HepG2 (cell line): ENCODE measurements at regions not wholly inside any gene's neighbourhood (a gene's known extent, or its start where the extent isn't known, plus 50 kb on each side); places are given as distances from the start of the nearest gene placed in this dataset.
A peak's percentile ranks its signal among the peaks of the same experiment; 100 is the strongest.

ENCODE experiments used
- ATAC-seq: fragments of 200-7000 bp; cut with Tn5 transposase; 3 replicates; pipeline ENCODE4 v1.9.1; 2020; ENCODE audit warnings: mild to moderate bottlenecking, moderate library complexity
- BruUV-seq: library from RNA; stranded (reverse); fragments of 400-500 nt; replicated peaks from 2 replicates; lab custom pipeline; 2021; lab: Mats Ljungman, UMichigan
- CTCF ChIA-PET: fragments of 300-600 bp; formaldehyde crosslinking; extraction: SDS; loops from one replicate; lab custom pipeline; 2021; ENCODE audit warnings: low total read pairs, inconsistent platforms, low intra/inter-chr PET ratio; lab: Yijun Ruan, JAX
- POLR2A ChIA-PET: fragments of 350-600 bp; sonication (Branson Sonifier 250); formaldehyde crosslinking; loops from one replicate; lab custom pipeline; 2020; ENCODE audit warnings: antibody characterized with exemption, inconsistent platforms; lab: Yijun Ruan, JAX
- DNase-seq: peaks from one replicate; pipeline ENCODE4 v3.0.0-alpha.2; 2015; ENCODE audit warnings: low spot score
- FAIRE-seq: peaks from 3 replicates; lab custom pipeline; 2011; peaks lifted over from hg19 to GRCh38; lab: Jason Lieb, UNC
- H2AFZ ChIP-seq: one replicate; pipeline ENCODE4 v1.6.1; 2011; ENCODE audit warnings: low read length, inconsistent platforms
- H3K27ac ChIP-seq: fragments of 300-600 bp; 3 replicates; pipeline ENCODE4 v1.8.0; 2011; ENCODE audit warnings: mixed run types, mild to moderate bottlenecking, mixed read lengths, low read length, inconsistent platforms; ENCODE audit not compliant: insufficient read depth; ENCODE audit errors: extremely low read length
- H3K27me3 ChIP-seq, 2 experiments: fragments of 200-600 bp in 1 of 2; 2 replicates in 1 of 2; 3 replicates in 1 of 2; pipeline versions ENCODE4 v1.6.0 to v1.8.0; 2011; ENCODE audit warnings: low read length in 2 of 2, mild to moderate bottlenecking in 2 of 2, moderate library complexity in 2 of 2, inconsistent platforms in 1 of 2; ENCODE audit not compliant: insufficient read depth in 2 of 2, control insufficient read depth in 1 of 2
- H3K36me3 ChIP-seq, 2 experiments: fragments of 200-600 bp in 1 of 2; replicated peaks in 1 of 2; 2 replicates in 1 of 2; 3 replicates in 1 of 2; pipeline versions ENCODE4 v1.5.1 to v1.8.0; 2011; ENCODE audit warnings: low read length in 2 of 2, inconsistent platforms in 1 of 2; ENCODE audit not compliant: insufficient read depth in 2 of 2, control insufficient read depth in 1 of 2
- H3K4me1 ChIP-seq: 2 replicates; pipeline ENCODE4 v1.5.1; 2012; ENCODE audit warnings: low read length, inconsistent platforms; ENCODE audit not compliant: insufficient read depth
- H3K4me2 ChIP-seq: 2 replicates; pipeline ENCODE4 v1.6.0; 2011; ENCODE audit warnings: low read depth, low read length, inconsistent platforms
- H3K4me3 ChIP-seq, 3 experiments: fragments of 200-600 bp in 1 of 3; sonication (generic), shearing (Covaris generic) in 1 of 3; replicated peaks in 1 of 3; 2 replicates each; pipeline ENCODE4 v1.5.1; 2011 to 2016; ENCODE audit warnings: low read length in 3 of 3, inconsistent platforms in 2 of 3, low read depth in 2 of 3, mild to moderate bottlenecking in 2 of 3, control low read depth in 1 of 3, mixed read lengths in 1 of 3; ENCODE audit not compliant: insufficient read depth in 1 of 3
- H3K79me2 ChIP-seq: one replicate; pipeline ENCODE4 v1.6.1; 2011; ENCODE audit warnings: low read length, inconsistent platforms; ENCODE audit not compliant: insufficient read depth
- H3K9ac ChIP-seq: 2 replicates; pipeline ENCODE4 v1.6.0; 2011; ENCODE audit warnings: mild to moderate bottlenecking, low read depth, low read length, inconsistent platforms; ENCODE audit not compliant: insufficient read depth
- H3K9me3 ChIP-seq: 2 replicates; pipeline ENCODE4 v1.5.1; 2012; ENCODE audit warnings: mild to moderate bottlenecking, low read length
- H4K20me1 ChIP-seq: 2 replicates; pipeline ENCODE4 v1.6.0; 2011; ENCODE audit warnings: inconsistent platforms, mild to moderate bottlenecking, low read length, moderate library complexity; ENCODE audit not compliant: insufficient read depth
- CBX1 ChIP-seq: IDR thresholded peaks from one replicate; pipeline ENCODE4 v1.6.1; 2016; ENCODE audit warnings: antibody characterized with exemption, low read depth
- CTCF ChIP-seq: sonication (generic); formaldehyde crosslinking; IDR thresholded peaks from 2 replicates; pipeline ENCODE4 v1.5.0; 2020; ENCODE audit warnings: mild to moderate bottlenecking, missing genetic modification reagents, moderate library complexity
- GTF2F1 ChIP-seq: fragments of 150-350 bp; IDR thresholded peaks from 2 replicates; pipeline ENCODE4 v1.6.1; 2014; ENCODE audit warnings: low read length
- KLF9 ChIP-seq: IDR thresholded peaks from 2 replicates; pipeline ENCODE4 v1.6.1; 2016; ENCODE audit warnings: low read depth
- KMT2A ChIP-seq: sonication (generic); formaldehyde crosslinking; IDR thresholded peaks from 2 replicates; pipeline ENCODE4 v1.4.0; 2020; ENCODE audit warnings: missing genetic modification reagents
- NFRKB ChIP-seq: fragments of 450-650 bp; IDR thresholded peaks from 2 replicates; pipeline ENCODE4 v1.6.1; 2017
- RAD21 ChIP-seq: fragments of 450-650 bp; formaldehyde crosslinking; IDR thresholded peaks from 2 replicates; pipeline ENCODE4 v1.5.0; 2020; ENCODE audit warnings: mild to moderate bottlenecking
- SMC3 ChIP-seq: IDR thresholded peaks from 2 replicates; pipeline ENCODE4 v1.6.1; 2011; ENCODE audit warnings: low read length, improper control_type of control experiment
- STAG1 ChIP-seq: sonication (generic); formaldehyde crosslinking; IDR thresholded peaks from 2 replicates; pipeline ENCODE4 v1.4.0; 2020; ENCODE audit warnings: missing genetic modification reagents
- TRIM24 ChIP-seq: sonication (generic); formaldehyde crosslinking; IDR thresholded peaks from 2 replicates; pipeline ENCODE4 v1.8.0; 2022; ENCODE audit warnings: mild to moderate bottlenecking, missing genetic modification reagents
- ZNF101 ChIP-seq: sonication (generic); formaldehyde crosslinking; IDR thresholded peaks from 2 replicates; pipeline ENCODE4 v1.4.0; 2020; ENCODE audit warnings: mild to moderate bottlenecking, low read depth, missing genetic modification reagents, borderline replicate concordance
- ZNF605 ChIP-seq: sonication (generic); formaldehyde crosslinking; IDR thresholded peaks from 2 replicates; pipeline ENCODE4 v1.8.0; 2022; ENCODE audit warnings: mild to moderate bottlenecking, missing genetic modification reagents
- ZNF609 ChIP-seq: sonication (generic); formaldehyde crosslinking; IDR thresholded peaks from 2 replicates; pipeline ENCODE4 v1.4.0; 2020; ENCODE audit warnings: mild to moderate bottlenecking, missing genetic modification reagents, borderline replicate concordance
- ZUFSP ChIP-seq: sonication (generic); formaldehyde crosslinking; IDR thresholded peaks from 2 replicates; pipeline ENCODE4 v1.9.0; 2021; ENCODE audit warnings: missing genetic modification reagents, mild to moderate bottlenecking, borderline replicate concordance
- WGBS: methylation state at CpG from one replicate; pipeline ENCODE4 v1.1.6; 2017; ENCODE audit warnings: low lambda C conversion rate; 5-methylcytosine and 5-hydroxymethylcytosine counted together
- in situ Hi-C: cut with HindIII; loops from 2 replicates; pipeline ENCODE4 v1.10.0; 2017; ENCODE audit warnings: low pct_unique_long_range_greater_than_20kb; ENCODE audit not compliant: extremely low pct_ligation_motif_present
- intact Hi-C: fragments of 100-400 bp; cut with micrococcal nuclease; formaldehyde crosslinking; loops from one replicate; pipeline ENCODE4 v1.10.0; 2022; ENCODE audit not compliant: unreplicated experiment

GRCh38 chr7:137169282-137169698, 174.2 kb downstream of the PTN start:
- ATAC-seq = peak; percentile 93
- POLR2A ChIA-PET = no interaction called here
- BruUV-seq = no TSS peak
- WGBS = 10% methylated on average over 8 of the region's 8 CpGs
- no peak overlapping the region for H3K4me3 ChIP-seq
- in situ Hi-C loops (loop anchor here (10.0 kb wide), 2 partner anchors 286 to 406 kb away; no protein-coding TSS in a partner anchor), intact Hi-C loops (loop anchor here (1.0 kb wide), 1 partner anchor 285 kb away; no protein-coding TSS in a partner anchor)
- H3K36me3 ChIP-seq = no peaks in the 10 kb centered on the region
- H3K9me3 ChIP-seq = no peaks in the 10 kb centered on the region
- peak; percentile 26 for DNase-seq
- no peak overlapping the region for H3K4me2 ChIP-seq
- no peaks in the 10 kb centered on the region for H4K20me1 ChIP-seq
- CTCF ChIA-PET = interaction anchor here (1.4 to 1.8 kb wide), 2 partner anchors 285 to 423 kb away, joined by 6 to 8 read pairs; no protein-coding TSS in a partner anchor
- no peaks in the 10 kb centered on the region for H3K4me1 ChIP-seq
- no peak overlapping the region for H3K9ac ChIP-seq
- H3K27ac ChIP-seq = no peak overlapping the region
- no peaks in the 10 kb centered on the region for H3K79me2 ChIP-seq
- 0 out of 5 replicates have a peak, but pooled peaks cover 0 to 4% of the 10 kb centered on the region in 2 experiments for H3K27me3 ChIP-seq
- peak; percentile 80 for FAIRE-seq
- no peak overlapping the region for H2AFZ ChIP-seq
- TF ChIP-seq NFRKB = no peak
- no peak for TF ChIP-seq CBX1
- peak; percentile 45; the same call in 1 of the 2 replicates for TF ChIP-seq RAD21 (CRISPR knock-in tag)
- TF ChIP-seq ZNF609 (CRISPR knock-in tag) = no peak
- peak; percentile 81 for TF ChIP-seq CTCF (CRISPR knock-in tag)
- peak; percentile 66 for TF ChIP-seq SMC3
- TF ChIP-seq KLF9 = no peak
- TF ChIP-seq GTF2F1 = no peak
- no peak for TF ChIP-seq TRIM24 (CRISPR knock-in tag)
- TF ChIP-seq ZUFSP (CRISPR knock-in tag) = no peak
- peak; percentile 81 for TF ChIP-seq STAG1 (CRISPR knock-in tag)
- TF ChIP-seq ZNF605 (CRISPR knock-in tag) = no peak
- no peak for TF ChIP-seq ZNF101 (CRISPR knock-in tag)
- TF ChIP-seq KMT2A = no peak
